ENCODE measurements at regions not wholly inside any gene's neighbourhood (a gene's known extent, or its start where the extent isn't known, plus 50 kb on each side); places are given as distances from the start of the nearest gene placed in this dataset.

GRCh38 chr6:89028774-89029173 is 51.8 kb upstream of the PNRC1 start:
- no peak overlapping the region for H3K9ac ChIP-seq (ENCODE audit: low read length in 5 of 5)
- no peak overlapping the region for H3K4me3 ChIP-seq (ENCODE audit: low read depth in 1 of 5, low read length in 5 of 5)
- peaks cover under 1 to 8% (median 3%) of the 10 kb centered on the region in 5 donors for H3K4me1 ChIP-seq (ENCODE audit: control insufficient read depth in 5 of 5, insufficient read depth in 5 of 5, low read length in 5 of 5)
- H3K9me3 ChIP-seq (ENCODE audit: control insufficient read depth in 5 of 5, low read length in 5 of 5), result no peaks in the 10 kb centered on the region
- no peaks in the 10 kb centered on the region for H3K27me3 ChIP-seq (ENCODE audit: control insufficient read depth in 5 of 5, insufficient read depth in 4 of 5, low read length in 5 of 5)
- H3K27ac ChIP-seq (ENCODE audit: low read depth, low read length), result no peak overlapping the region
- no peaks in the 10 kb centered on the region for H3K36me3 ChIP-seq (ENCODE audit: control insufficient read depth in 5 of 5, insufficient read depth in 5 of 5, low read length in 5 of 5)

GRCh38 chr6:89027756-89028155 is 52.8 kb upstream of the PNRC1 start:
- Histone ChIP-seq H3K27ac (ENCODE audit: low read depth, low read length) (no peak overlapping the region), H3K36me3 (ENCODE audit: control insufficient read depth in 5 of 5, insufficient read depth in 5 of 5, low read length in 5 of 5) (no peaks in the 10 kb centered on the region), H3K9ac (ENCODE audit: low read length in 5 of 5) (no peak overlapping the region), H3K27me3 (ENCODE audit: control insufficient read depth in 5 of 5, insufficient read depth in 4 of 5, low read length in 5 of 5) (no peaks in the 10 kb centered on the region), H3K4me3 (ENCODE audit: low read depth in 1 of 5, low read length in 5 of 5) (no peak overlapping the region), H3K4me1 (ENCODE audit: control insufficient read depth in 5 of 5, insufficient read depth in 5 of 5, low read length in 5 of 5) (peaks cover 2 to 17% (median 10%) of the 10 kb centered on the region in 5 donors), H3K9me3 (ENCODE audit: control insufficient read depth in 5 of 5, low read length in 5 of 5) (no peaks in the 10 kb centered on the region)

- H3K9me3 ChIP-seq (ENCODE audit: control insufficient read depth in 5 of 5, low read length in 5 of 5), result no peaks in the 10 kb centered on the region
- H3K4me1 ChIP-seq (ENCODE audit: control insufficient read depth in 5 of 5, insufficient read depth in 5 of 5, low read length in 5 of 5), result peaks cover 2 to 23% (median 15%) of the 10 kb centered on the region in 5 donors
- H3K27ac ChIP-seq (ENCODE audit: low read depth, low read length), result no peak overlapping the region
- no peaks in the 10 kb centered on the region for H3K36me3 ChIP-seq (ENCODE audit: control insufficient read depth in 5 of 5, insufficient read depth in 5 of 5, low read length in 5 of 5)
- H3K9ac ChIP-seq (ENCODE audit: low read length in 5 of 5), result no peak overlapping the region
- no peaks in the 10 kb centered on the region for H3K27me3 ChIP-seq (ENCODE audit: control insufficient read depth in 5 of 5, insufficient read depth in 4 of 5, low read length in 5 of 5)
- H3K4me3 ChIP-seq (ENCODE audit: low read depth in 1 of 5, low read length in 5 of 5), result no peak overlapping the region
Observed at GRCh38 chr6:89026151-89026550, 54.4 kb upstream of the PNRC1 start.

GRCh38 chr6:89025633-89026032 is 54.9 kb upstream of the PNRC1 start:
- Histone ChIP-seq H3K36me3 (ENCODE audit: control insufficient read depth in 5 of 5, insufficient read depth in 5 of 5, low read length in 5 of 5) (no peaks in the 10 kb centered on the region), H3K4me1 (ENCODE audit: control insufficient read depth in 5 of 5, insufficient read depth in 5 of 5, low read length in 5 of 5) (peaks cover 2 to 23% (median 15%) of the 10 kb centered on the region in 5 donors), H3K9ac (ENCODE audit: low read length in 5 of 5) (no peak overlapping the region), H3K27ac (ENCODE audit: low read depth, low read length) (no peak overlapping the region), H3K4me3 (ENCODE audit: low read depth in 1 of 5, low read length in 5 of 5) (no peak overlapping the region), H3K9me3 (ENCODE audit: control insufficient read depth in 5 of 5, low read length in 5 of 5) (no peaks in the 10 kb centered on the region), H3K27me3 (ENCODE audit: control insufficient read depth in 5 of 5, insufficient read depth in 4 of 5, low read length in 5 of 5) (no peaks in the 10 kb centered on the region)

DNA sequence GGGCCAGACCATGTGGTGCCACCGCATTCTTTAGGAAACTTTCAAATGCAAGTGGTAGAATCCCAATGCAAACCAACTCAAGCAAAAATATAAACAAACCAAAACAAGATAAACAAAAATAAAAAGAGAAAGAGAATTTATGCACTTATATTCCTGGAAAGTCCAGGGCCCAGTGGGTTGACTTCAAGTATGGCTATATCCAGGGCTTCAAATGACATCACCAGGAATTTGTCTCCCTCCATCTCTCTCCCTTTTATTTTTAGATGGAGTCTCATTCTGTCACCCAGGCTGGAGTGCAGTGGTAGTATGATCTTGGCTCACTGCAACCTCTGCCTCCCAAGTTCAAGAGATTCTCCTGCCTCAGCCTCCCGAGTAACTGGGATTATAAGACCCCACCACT is 56.1 kb upstream of the PNRC1 start:
- Histone ChIP-seq H3K4me3 (ENCODE audit: low read depth in 1 of 5, low read length in 5 of 5) (no peak overlapping the region), H3K9ac (ENCODE audit: low read length in 5 of 5) (no peak overlapping the region), H3K36me3 (ENCODE audit: control insufficient read depth in 5 of 5, insufficient read depth in 5 of 5, low read length in 5 of 5) (no peaks in the 10 kb centered on the region), H3K27ac (ENCODE audit: low read depth, low read length) (peak overlapping the region; percentile 7), H3K9me3 (ENCODE audit: control insufficient read depth in 5 of 5, low read length in 5 of 5) (no peaks in the 10 kb centered on the region), H3K27me3 (ENCODE audit: control insufficient read depth in 5 of 5, insufficient read depth in 4 of 5, low read length in 5 of 5) (no peaks in the 10 kb centered on the region), H3K4me1 (ENCODE audit: control insufficient read depth in 5 of 5, insufficient read depth in 5 of 5, low read length in 5 of 5) (peaks cover 2 to 23% (median 15%) of the 10 kb centered on the region in 5 donors)

GRCh38 chr6:89023591-89024441 is 56.7 kb upstream of the PNRC1 start:
- H3K4me1 ChIP-seq (ENCODE audit: control insufficient read depth in 5 of 5, insufficient read depth in 5 of 5, low read length in 5 of 5), result peaks cover 2 to 23% (median 15%) of the 10 kb centered on the region in 5 donors
- H3K4me3 ChIP-seq (ENCODE audit: low read depth in 1 of 5, low read length in 5 of 5), result no peak overlapping the region
- no peaks in the 10 kb centered on the region for H3K9me3 ChIP-seq (ENCODE audit: control insufficient read depth in 5 of 5, low read length in 5 of 5)
- H3K36me3 ChIP-seq (ENCODE audit: control insufficient read depth in 5 of 5, insufficient read depth in 5 of 5, low read length in 5 of 5), result no peaks in the 10 kb centered on the region
- H3K27ac ChIP-seq (ENCODE audit: low read depth, low read length), result peak overlapping the region; percentile 7
- H3K27me3 ChIP-seq (ENCODE audit: control insufficient read depth in 5 of 5, insufficient read depth in 4 of 5, low read length in 5 of 5), result no peaks in the 10 kb centered on the region
- H3K9ac ChIP-seq (ENCODE audit: low read length in 5 of 5), result no peak overlapping the region

GRCh38 chr6:89022798-89023197 is 57.8 kb upstream of the PNRC1 start:
- Histone ChIP-seq H3K27ac (ENCODE audit: low read depth, low read length) (no peak overlapping the region), H3K9ac (ENCODE audit: low read length in 5 of 5) (no peak overlapping the region), H3K4me1 (ENCODE audit: control insufficient read depth in 5 of 5, insufficient read depth in 5 of 5, low read length in 5 of 5) (peaks cover 2 to 23% (median 15%) of the 10 kb centered on the region in 5 donors), H3K9me3 (ENCODE audit: control insufficient read depth in 5 of 5, low read length in 5 of 5) (no peaks in the 10 kb centered on the region), H3K36me3 (ENCODE audit: control insufficient read depth in 5 of 5, insufficient read depth in 5 of 5, low read length in 5 of 5) (no peaks in the 10 kb centered on the region), H3K27me3 (ENCODE audit: control insufficient read depth in 5 of 5, insufficient read depth in 4 of 5, low read length in 5 of 5) (no peaks in the 10 kb centered on the region), H3K4me3 (ENCODE audit: low read depth in 1 of 5, low read length in 5 of 5) (no peak overlapping the region)

GRCh38 chr6:89021629-89022028 is 58.2 kb upstream of the RNGTT start:
- Histone ChIP-seq H3K9me3 (ENCODE audit: control insufficient read depth in 5 of 5, low read length in 5 of 5) (no peaks in the 10 kb centered on the region), H3K36me3 (ENCODE audit: control insufficient read depth in 5 of 5, insufficient read depth in 5 of 5, low read length in 5 of 5) (no peaks in the 10 kb centered on the region), H3K4me1 (ENCODE audit: control insufficient read depth in 5 of 5, insufficient read depth in 5 of 5, low read length in 5 of 5) (peaks cover 2 to 23% (median 15%) of the 10 kb centered on the region in 5 donors), H3K27me3 (ENCODE audit: control insufficient read depth in 5 of 5, insufficient read depth in 4 of 5, low read length in 5 of 5) (no peaks in the 10 kb centered on the region), H3K27ac (ENCODE audit: low read depth, low read length) (no peak overlapping the region), H3K9ac (ENCODE audit: low read length in 5 of 5) (no peak overlapping the region), H3K4me3 (ENCODE audit: low read depth in 1 of 5, low read length in 5 of 5) (no peak overlapping the region)

DNA sequence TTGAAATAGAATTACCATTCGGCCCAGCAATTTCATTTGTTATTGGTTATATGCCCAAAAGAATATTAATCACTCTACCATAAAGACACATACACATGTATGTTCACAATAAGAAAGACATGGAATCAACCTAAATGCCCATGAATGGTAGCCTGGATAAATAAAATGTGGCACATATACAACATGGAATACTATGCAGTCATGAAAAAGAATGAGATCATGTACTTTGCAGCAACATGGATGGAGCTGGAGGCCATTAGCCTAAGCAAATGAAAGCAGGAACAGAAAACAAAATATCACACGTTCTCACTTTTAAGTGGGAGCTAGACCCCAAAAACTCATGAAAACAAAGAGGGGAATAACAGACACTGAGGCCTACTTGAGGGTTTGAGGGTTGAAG is 52.6 kb upstream of the RNGTT start:
- no peaks in the 10 kb centered on the region for H3K4me1 ChIP-seq (ENCODE audit: control insufficient read depth in 5 of 5, insufficient read depth in 5 of 5, low read length in 5 of 5)
- no peak overlapping the region for H3K9ac ChIP-seq (ENCODE audit: low read length in 5 of 5)
- H3K9me3 ChIP-seq (ENCODE audit: control insufficient read depth in 5 of 5, low read length in 5 of 5), result peaks cover 0 to 3% (median 0%) of the 10 kb centered on the region in 5 donors
- no peak overlapping the region for H3K4me3 ChIP-seq (ENCODE audit: low read depth in 1 of 5, low read length in 5 of 5)
- H3K27ac ChIP-seq (ENCODE audit: low read depth, low read length), result no peak overlapping the region
- H3K36me3 ChIP-seq (ENCODE audit: control insufficient read depth in 5 of 5, insufficient read depth in 5 of 5, low read length in 5 of 5), result no peaks in the 10 kb centered on the region
- H3K27me3 ChIP-seq (ENCODE audit: control insufficient read depth in 5 of 5, insufficient read depth in 4 of 5, low read length in 5 of 5), result no peaks in the 10 kb centered on the region

GRCh38 chr6:89013438-89013837 is 50.0 kb upstream of the RNGTT start:
- Histone ChIP-seq H3K27ac (ENCODE audit: low read depth, low read length) (no peak overlapping the region), H3K4me3 (ENCODE audit: low read depth in 1 of 5, low read length in 5 of 5) (no peak overlapping the region), H3K36me3 (ENCODE audit: control insufficient read depth in 5 of 5, insufficient read depth in 5 of 5, low read length in 5 of 5) (no peaks in the 10 kb centered on the region), H3K27me3 (ENCODE audit: control insufficient read depth in 5 of 5, insufficient read depth in 4 of 5, low read length in 5 of 5) (no peaks in the 10 kb centered on the region), H3K4me1 (ENCODE audit: control insufficient read depth in 5 of 5, insufficient read depth in 5 of 5, low read length in 5 of 5) (no peaks in the 10 kb centered on the region), H3K9ac (ENCODE audit: low read length in 5 of 5) (no peak overlapping the region), H3K9me3 (ENCODE audit: control insufficient read depth in 5 of 5, low read length in 5 of 5) (peaks cover 0 to 3% (median 0%) of the 10 kb centered on the region in 5 donors)
